ENCODE measurements at regions not wholly inside any gene's neighbourhood (a gene's known extent, or its start where the extent isn't known, plus 50 kb on each side); places are given as distances from the start of the nearest gene placed in this dataset.

GRCh38 chr5:62685221-62685620, 106.6 kb downstream of the LRRC70 start:
- TF ChIP-seq SRF (IDR thresholded peaks at IDR 0.05; ENCODE audit: low read depth in 2 of 2, low read length in 2 of 2) (no peak), SIX5 (IDR thresholded peaks at IDR 0.05; ENCODE audit: low read depth, low read length, severe bottlenecking) (no peak), EP300 (IDR thresholded peaks at IDR 0.05; ENCODE audit: borderline replicate concordance in 1 of 2, control insufficient read depth in 1 of 2, low read depth in 2 of 2, low read length in 2 of 2) (no peak), CTCF (IDR thresholded peaks at IDR 0.05 in 2 of 3, conservative IDR thresholded peaks at IDR 0.05 in 1 of 3; ENCODE audit: control insufficient read depth in 2 of 3, extremely low read depth in 1 of 3, insufficient read depth in 1 of 3, low read depth in 3 of 3, low read length in 3 of 3) (no peak), POLR2AphosphoS5 (IDR thresholded peaks at IDR 0.05; ENCODE audit: low read length) (no peak), CREB1 (IDR thresholded peaks at IDR 0.05; ENCODE audit: low read depth) (no peak), RFX5 (IDR thresholded peaks at IDR 0.05; ENCODE audit: low read depth, low read length) (no peak), POLR2A (IDR thresholded peaks at IDR 0.05; ENCODE audit: low read depth, low read length) (no peak), BCLAF1 (IDR thresholded peaks at IDR 0.05) (no peak)

Data from GM12878 (cell line).